Caki2 (cell line): ENCODE measurements at regions not wholly inside any gene's neighbourhood (a gene's known extent, or its start where the extent isn't known, plus 50 kb on each side); places are given as distances from the start of the nearest gene placed in this dataset.

ENCODE experiments used
- DNase-seq: peaks from one replicate; pipeline ENCODE4 v3.0.0-alpha.2; 2015; ENCODE audit warnings: low read depth
- in situ Hi-C: cut with HindIII; loops from 2 replicates; pipeline ENCODE4 v1.10.0; 2016; ENCODE audit warnings: low sequenced_read_pairs, low pct_unique_long_range_greater_than_20kb, mixed read lengths

DNA sequence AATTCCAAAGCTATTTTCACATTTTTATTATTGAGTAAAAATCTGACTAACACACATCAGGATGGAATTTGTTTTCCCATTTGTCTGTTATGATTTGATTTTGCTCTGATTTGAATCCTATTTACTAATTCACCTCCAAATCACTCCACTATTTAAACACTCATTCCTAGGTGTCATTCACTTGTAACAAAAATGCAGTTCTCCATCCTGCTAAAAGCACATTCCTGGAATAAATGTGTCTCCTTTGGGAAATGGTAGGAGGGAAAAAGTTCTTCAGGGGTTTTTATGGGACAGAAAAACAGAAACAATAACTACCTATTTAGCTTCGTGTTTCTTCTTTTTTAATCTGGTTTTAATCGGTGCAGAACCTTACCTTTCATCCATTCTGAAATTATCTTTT lies 494.1 kb upstream of the CITED2 start:
- in situ Hi-C loops, result no loop called here
- DNase-seq, result no peak

DNA sequence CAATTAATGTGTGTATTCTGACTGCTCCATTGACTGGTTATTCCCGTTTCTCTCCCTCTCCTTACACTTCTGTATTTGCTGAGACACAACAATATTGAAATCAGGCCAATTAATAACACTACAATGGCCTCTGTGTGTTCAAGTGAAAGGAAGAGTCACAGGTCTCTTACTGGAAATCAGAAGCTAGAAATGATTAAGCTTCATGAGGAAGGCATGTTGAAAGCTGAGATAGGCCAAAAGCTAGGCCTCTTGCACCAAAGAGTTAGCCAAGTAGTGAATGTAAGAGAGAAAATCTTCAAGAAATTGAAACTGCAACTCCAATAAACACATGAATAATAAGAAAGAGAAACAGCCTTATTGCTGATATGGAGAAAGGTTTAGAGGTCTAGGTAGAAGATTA lies 489.5 kb upstream of the CITED2 start:
- DNase-seq, result no peak
- in situ Hi-C loops, result no loop called here

DNA sequence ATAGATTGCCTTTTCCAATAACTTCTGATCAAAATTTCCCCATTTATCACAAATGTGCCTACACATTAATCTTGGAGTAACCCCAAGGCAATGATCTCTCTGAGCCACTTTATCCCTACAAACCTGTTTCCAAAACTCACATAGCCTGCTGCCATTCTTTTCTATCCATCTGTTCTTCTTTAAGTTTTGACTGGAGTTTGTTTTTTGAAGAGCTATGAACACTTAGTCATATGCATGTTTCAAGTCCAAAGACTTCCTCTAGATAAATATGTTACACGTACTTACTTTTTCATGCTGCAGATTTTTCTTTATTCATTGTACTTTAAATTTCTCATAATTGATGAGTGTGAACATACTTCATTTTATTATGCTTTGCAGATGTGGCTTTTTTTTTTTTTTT lies 488.9 kb upstream of the CITED2 start:
- no peak for DNase-seq
- in situ Hi-C loops, result no loop called here

DNA sequence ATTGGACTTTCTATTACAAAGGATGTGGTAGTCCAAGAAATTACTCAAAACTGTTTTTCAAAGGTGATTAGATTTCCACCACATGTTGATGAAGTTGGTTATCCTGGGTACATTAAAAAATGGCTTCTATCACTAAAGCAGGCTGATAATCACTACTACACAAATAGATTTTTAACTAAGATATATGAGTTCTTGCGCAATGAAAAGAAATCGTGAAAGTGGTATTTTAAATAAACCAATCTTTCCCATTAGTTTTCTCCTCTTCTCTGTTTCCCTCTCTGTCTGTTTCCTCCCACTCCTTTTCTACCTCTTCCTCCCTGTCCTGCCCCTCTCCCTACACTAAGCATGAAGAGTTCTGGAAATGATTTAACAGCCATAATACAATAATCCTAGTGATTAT lies 487.9 kb upstream of the CITED2 start:
- in situ Hi-C loops, result no loop called here
- no peak for DNase-seq

DNA sequence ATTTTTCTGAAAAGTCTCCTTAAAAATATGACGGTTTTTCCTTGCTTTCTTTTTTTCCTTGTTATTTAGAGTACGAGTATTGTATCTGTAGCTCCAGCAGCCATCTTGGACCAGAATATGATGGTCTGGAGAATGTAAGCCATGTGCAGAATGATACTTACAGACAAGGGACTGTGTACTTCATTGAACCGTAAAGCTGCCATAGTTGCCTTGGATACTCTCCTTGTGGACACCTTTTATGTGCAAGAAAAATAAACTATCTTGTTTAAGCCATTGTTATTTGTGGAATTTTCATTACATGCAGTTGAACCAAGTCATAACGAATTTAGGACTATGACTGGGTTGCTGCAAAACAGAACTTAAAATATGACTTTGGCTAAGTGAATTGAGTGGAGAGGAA lies 485.8 kb upstream of the CITED2 start:
- in situ Hi-C loops, result no loop called here
- no peak for DNase-seq

DNA sequence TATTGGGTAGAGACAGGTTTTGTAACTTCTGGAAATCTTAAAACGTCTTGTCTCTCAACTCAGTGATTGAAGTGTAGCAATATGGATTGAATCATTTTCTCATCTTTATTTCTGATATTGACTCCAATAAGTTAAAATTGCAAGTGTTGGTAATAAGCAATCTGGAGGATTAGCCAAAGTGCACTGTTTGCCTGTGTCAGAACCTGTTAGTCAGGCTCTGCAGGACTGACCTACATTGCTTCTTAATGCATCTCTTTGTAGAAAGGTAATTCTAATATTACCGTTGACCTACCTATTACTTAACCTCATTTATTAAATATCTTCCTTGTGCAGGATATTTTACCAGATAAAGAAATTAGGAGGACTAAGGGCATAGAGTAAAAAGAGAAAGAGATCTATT lies 484.0 kb upstream of the CITED2 start:
- DNase-seq, result no peak
- in situ Hi-C loops, result no loop called here

DNA sequence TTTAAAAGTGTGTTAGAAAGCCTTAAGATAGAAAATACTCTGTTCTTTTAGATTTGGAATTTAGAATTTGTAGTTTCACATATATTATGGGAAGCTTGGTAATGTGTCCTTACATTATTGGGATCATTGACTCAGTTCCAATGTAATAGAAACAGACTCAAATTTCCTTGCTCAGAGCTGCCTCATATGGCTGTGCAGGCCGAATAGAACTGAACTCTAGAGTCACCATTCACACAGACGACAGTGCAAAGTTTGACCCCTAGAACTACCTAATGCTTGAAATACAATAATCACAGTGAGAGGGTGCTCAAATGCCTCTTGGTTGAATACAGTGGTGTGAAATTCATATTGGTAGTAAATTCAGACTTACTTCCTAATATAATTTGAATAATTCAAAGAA lies 482.7 kb upstream of the CITED2 start:
- in situ Hi-C loops, result no loop called here
- no peak for DNase-seq

DNA sequence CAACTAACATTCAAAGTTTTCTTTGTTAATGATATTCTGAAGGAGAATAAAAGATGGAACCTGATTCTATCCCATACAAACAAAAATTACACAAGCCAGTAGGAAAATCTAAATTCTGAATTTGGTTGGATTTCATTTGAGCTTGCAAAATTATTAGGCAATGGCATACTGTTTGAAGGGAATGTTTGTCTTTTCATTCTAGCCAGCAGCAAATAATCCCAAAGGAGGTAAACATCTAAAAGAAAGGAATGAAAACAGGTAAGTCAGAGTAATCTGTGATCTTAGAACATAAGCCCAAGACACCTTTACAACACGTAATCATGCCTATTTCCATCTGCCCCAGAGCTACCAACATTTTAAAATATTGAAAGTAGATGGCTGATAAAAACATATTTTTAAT lies 482.1 kb upstream of the CITED2 start:
- in situ Hi-C loops, result no loop called here
- DNase-seq, result no peak

DNA sequence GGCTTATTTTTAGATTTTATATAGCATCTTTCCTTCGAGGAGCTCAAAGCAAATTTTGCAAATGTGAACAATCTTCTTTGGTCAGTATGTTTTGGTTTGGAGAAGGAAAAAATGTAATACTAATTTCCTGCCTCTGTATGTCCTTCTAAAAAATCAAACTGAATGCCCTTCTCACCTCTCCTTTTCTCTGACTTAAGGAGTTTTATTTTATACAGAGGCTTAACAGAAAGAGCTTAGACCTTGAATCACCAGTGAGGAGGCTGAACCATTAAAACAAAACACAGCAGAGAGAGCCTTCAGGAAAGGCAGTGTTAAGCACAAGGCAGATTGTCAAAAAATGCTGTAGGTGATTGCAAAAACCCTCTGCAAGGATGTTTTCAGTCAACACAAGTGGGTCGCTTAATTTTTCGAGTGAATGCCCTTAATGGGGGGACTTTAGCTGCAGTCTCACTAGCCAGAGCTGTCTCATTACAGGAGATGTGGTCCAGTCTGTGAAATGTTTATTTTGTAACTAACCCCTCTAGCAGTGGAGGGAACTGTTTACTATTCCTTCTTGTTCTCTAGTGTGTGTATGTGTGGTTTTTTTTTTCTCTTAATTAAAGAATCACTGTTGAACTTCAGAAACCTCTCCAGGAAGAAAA lies 481.3 kb upstream of the CITED2 start:
- in situ Hi-C loops, result no loop called here
- DNase-seq, result no peak

DNA sequence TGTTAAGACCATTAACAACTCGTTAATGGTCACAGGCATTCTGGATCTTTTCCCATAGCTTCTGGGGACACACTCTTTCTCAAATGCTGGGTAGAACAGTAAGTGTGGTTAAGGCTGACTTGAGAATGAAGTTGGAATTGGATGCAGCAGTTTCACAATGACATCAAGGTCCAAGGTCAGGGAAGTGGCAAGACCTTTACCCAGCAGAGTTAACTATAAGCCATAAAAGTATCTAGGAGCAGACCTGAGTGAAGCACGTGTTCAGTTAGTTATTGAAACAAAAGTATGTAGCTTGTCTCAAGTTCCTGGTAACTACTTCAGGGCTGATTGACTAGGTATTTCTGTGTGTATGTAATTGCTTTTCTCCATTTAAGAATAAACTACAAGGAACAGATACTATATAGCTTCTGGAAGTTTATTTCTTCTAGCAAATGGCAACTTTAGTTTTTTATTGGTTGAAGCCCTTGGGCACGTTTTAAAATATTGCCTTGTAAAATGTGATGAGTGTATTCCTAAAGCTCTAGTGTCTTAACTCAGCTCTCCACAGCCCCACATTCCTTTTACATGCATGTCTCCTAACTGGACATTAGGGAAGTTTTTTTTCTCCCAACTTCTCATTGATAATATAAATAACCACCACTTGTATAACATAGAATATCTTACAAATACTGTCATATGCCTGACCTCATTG lies 479.0 kb upstream of the CITED2 start:
- in situ Hi-C loops, result no loop called here
- DNase-seq, result peak; percentile 56

DNA sequence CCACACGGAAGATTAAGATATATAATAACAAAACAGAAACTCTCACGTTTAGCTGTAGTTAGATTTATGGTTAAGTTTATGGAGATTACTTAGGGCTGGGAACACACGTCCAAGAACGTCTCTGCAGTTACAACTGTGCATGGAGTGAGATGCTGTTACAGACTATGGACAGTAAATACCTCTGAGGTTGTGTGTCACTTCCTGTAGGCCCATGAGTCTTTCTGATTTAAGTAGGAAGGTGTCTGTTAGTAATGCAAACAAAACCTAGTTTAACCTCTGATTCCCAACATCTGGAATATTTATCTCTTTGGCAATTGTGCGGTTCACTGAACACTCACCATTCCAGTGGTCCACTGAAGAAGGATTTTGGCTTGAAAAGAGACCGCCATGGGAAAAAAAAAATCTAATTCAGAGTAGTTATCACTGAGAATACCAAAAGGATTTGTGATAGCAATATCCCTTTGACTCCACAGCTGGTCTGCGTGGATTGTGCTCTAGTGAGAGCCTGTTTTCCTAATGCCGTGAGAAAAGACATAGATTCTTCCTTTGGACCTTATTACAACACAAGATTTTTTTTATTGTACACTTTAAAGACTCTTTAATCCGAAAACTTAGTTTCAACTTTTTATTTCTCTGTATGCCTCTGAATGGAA lies 478.2 kb upstream of the CITED2 start:
- DNase-seq, result no peak
- in situ Hi-C loops, result no loop called here

DNA sequence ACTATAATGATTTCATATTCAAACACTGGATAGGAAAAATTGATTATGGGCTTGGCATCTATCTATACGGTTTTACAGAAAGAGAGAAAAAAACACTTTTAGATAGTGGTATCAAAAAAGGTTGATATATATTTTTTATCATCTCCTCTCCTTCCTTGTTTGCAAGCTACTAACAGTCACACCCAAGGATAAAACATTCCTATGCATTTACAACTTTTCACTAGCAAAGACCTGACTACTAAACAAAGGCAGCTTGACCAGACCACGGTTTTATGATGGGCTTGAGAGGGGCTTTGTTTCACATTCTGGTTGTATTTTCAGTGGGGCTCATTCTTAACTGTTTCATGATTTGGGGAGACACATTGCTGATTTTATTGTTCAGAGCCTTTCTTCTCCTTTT lies 477.6 kb upstream of the CITED2 start:
- in situ Hi-C loops, result no loop called here
- DNase-seq, result no peak

DNA sequence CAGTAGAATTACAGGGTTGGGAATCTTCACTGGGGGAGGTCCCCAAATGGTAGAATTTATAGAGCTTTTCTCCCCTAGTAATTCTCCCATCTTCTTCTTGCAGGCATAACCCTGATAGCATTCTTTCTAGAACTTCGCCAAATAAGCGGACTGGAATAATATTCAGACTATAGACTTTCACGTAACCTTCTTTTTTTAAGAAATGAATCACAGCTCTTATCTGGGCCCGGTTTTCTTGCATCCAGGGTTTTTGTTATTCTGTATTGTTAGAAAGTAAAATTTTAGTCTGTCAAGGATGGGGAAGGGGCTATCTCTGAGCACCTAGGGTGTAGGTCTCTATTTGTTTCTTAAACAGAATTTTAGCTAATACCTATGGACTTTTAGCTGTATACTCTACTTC lies 476.8 kb upstream of the CITED2 start:
- DNase-seq, result no peak
- in situ Hi-C loops, result no loop called here

DNA sequence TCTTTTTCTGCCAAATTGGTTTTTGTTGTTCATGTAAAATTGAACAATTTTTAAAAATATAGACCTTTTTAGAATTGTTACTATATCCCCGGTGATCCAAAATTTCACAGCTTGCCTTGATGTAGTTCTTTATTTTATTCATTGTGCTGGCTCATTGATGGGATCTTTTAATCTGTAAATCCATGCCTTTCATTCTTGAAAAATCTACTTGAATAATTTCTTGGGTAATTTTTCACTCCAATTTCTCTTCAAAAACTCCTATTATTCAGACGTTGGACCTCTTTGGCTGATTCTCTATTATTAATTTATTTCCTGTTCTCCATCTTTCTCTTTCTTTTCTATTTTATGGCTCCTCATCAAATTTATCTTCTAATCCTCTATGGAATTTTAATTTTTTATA lies 476.1 kb upstream of the CITED2 start:
- in situ Hi-C loops, result no loop called here
- DNase-seq, result no peak

DNA sequence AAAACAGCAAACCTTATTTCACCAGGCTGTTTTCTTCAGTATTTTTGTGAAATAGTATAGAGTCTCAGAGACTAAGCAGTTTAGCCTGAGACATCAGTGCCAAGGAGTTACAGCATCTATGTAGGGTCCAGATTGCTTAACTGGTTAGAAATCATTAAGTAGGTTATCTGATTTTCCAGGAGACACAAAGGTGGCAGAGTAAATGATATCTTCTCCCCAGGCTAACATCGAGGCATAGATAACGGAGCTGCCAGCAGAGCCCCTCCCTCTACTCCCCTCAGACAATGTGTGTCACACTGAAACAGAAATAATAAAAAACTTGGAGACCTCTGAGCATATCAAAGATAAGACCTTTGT lies 473.0 kb upstream of the CITED2 start:
- in situ Hi-C loops, result no loop called here
- DNase-seq, result no peak

DNA sequence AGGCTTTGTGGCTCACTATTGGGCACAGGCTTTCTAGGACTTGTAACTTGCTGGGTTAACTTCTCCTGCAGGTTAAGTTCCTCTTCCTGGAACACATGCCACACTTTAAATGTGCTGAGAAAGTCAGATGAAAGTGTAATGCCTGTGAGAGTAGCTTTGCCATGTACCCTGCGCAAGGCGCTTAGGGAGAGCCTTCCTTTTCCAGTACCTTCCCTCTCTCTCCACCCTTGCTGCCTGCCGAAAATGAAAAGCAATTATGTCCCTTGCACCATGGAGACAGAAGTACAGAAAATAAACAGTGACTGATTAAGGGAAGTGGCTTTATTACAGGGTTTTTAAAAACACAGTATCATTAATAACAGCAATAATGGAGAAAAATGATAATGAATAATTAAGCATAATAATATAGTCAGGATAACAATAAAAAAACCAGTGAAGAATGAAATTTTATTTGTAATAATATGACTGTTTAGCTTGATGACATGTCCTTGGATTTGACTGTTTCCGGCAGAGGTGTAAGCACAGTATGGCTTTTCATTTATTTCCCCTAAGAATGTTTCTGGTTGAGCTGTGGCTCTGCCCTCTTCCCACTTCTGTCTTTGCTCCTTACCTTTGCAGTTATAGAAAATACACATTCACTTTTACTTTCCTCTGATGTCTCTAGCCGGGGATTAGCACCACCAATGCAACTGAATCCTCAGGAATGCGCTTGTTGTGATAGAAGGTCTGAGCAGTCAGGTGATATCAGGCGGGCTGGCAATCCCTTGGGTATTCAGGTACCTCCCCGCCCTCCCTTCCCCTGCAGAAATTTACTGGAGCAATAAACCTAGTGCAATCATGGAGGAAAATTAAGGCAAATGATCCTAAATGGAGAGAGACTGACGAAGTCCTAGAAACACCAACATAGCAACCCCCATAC lies 472.3 kb upstream of the CITED2 start:
- no peak for DNase-seq
- in situ Hi-C loops, result no loop called here

DNA sequence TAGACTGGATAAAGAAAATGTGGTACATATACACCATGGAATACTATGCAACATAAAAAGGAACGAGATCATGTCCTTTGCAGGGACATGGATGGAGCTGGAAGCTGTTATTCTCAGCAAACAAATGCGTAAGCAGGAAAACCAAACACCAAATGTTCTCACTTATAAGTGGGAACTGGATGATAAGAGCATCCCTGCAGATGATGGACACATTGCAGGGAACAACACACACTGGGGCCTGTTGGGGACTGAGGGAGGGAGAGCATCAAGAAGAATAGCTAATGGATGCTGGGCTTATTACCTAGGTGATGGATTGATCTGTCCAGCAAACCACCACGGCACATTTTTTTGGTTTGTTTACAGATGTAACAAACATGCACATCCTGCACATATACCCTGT lies 470.5 kb upstream of the CITED2 start:
- in situ Hi-C loops, result no loop called here
- no peak for DNase-seq

DNA sequence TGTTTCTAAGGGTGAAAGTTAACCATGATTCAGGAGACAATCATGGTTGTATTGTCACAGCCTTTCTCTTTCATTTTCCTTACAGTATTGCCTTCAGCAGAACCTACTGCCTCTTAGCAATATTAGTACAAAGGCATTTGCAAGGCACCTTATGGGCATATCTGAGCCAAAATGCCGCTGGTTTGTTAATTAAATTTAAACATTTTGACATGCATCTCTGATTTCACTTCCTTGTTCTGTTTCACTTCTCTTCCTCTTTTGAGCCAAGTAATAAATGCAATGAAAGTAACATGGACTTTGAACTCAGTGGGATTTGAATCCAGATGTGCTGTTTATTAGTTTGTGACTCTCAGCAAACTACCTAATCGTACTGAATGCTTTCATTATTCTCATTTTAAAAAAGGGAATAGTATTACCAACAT lies 467.4 kb upstream of the CITED2 start:
- no peak for DNase-seq
- in situ Hi-C loops, result no loop called here
